ENCODE measurements at regions not wholly inside any gene's neighbourhood (a gene's known extent, or its start where the extent isn't known, plus 50 kb on each side); places are given as distances from the start of the nearest gene placed in this dataset.

GRCh38 chr3:34238407-34238806 lies 440.0 kb downstream of the PDCD6IP start:
- no peaks in the 10 kb centered on the region for H3K4me1 ChIP-seq (ENCODE audit: control insufficient read depth, insufficient read depth, low read length, unreplicated experiment)
- H2AFZ ChIP-seq (ENCODE audit: low read length, unreplicated experiment): peak overlapping the region; percentile 45
- no peak overlapping the region for H3K27ac ChIP-seq (ENCODE audit: low read depth, low read length)
- no peaks in the 10 kb centered on the region for H3K36me3 ChIP-seq (ENCODE audit: insufficient read depth, low read length)
- H3K4me3 ChIP-seq (ENCODE audit: low read depth, low read length): peak overlapping the region; percentile 56; the same call in 1 of the 2 replicates
- H3K27me3 ChIP-seq (ENCODE audit: insufficient read depth, low read length): no peaks in the 10 kb centered on the region
- no peaks in the 10 kb centered on the region for H3K79me2 ChIP-seq (ENCODE audit: control insufficient read depth, insufficient read depth, low read length, unreplicated experiment)

GRCh38 chr3:34239287-34239686 lies 440.9 kb downstream of the PDCD6IP start:
- H3K4me3 ChIP-seq (ENCODE audit: low read depth, low read length): no peak overlapping the region
- no peak overlapping the region for H2AFZ ChIP-seq (ENCODE audit: low read length, unreplicated experiment)
- H3K36me3 ChIP-seq (ENCODE audit: insufficient read depth, low read length): no peaks in the 10 kb centered on the region
- H3K79me2 ChIP-seq (ENCODE audit: control insufficient read depth, insufficient read depth, low read length, unreplicated experiment): no peaks in the 10 kb centered on the region
- H3K4me1 ChIP-seq (ENCODE audit: control insufficient read depth, insufficient read depth, low read length, unreplicated experiment): no peaks in the 10 kb centered on the region
- H3K27me3 ChIP-seq (ENCODE audit: insufficient read depth, low read length): no peaks in the 10 kb centered on the region
- H3K27ac ChIP-seq (ENCODE audit: low read depth, low read length): no peak overlapping the region

- Histone ChIP-seq H2AFZ (ENCODE audit: low read length, unreplicated experiment) (no peak overlapping the region), H3K79me2 (ENCODE audit: control insufficient read depth, insufficient read depth, low read length, unreplicated experiment) (no peaks in the 10 kb centered on the region), H3K4me1 (ENCODE audit: control insufficient read depth, insufficient read depth, low read length, unreplicated experiment) (no peaks in the 10 kb centered on the region), H3K4me3 (ENCODE audit: low read depth, low read length) (no peak overlapping the region), H3K36me3 (ENCODE audit: insufficient read depth, low read length) (no peaks in the 10 kb centered on the region), H3K27ac (ENCODE audit: low read depth, low read length) (no peak overlapping the region), H3K27me3 (ENCODE audit: insufficient read depth, low read length) (no peaks in the 10 kb centered on the region)
Measured at GRCh38 chr3:34239875-34240274, 441.4 kb downstream of the PDCD6IP start.

GRCh38 chr3:34247401-34247800 lies 449.0 kb downstream of the PDCD6IP start:
- no peaks in the 10 kb centered on the region for H3K27me3 ChIP-seq (ENCODE audit: insufficient read depth, low read length)
- H2AFZ ChIP-seq (ENCODE audit: low read length, unreplicated experiment): no peak overlapping the region
- H3K79me2 ChIP-seq (ENCODE audit: control insufficient read depth, insufficient read depth, low read length, unreplicated experiment): no peaks in the 10 kb centered on the region
- no peaks in the 10 kb centered on the region for H3K36me3 ChIP-seq (ENCODE audit: insufficient read depth, low read length)
- no peak overlapping the region for H3K4me3 ChIP-seq (ENCODE audit: low read depth, low read length)
- H3K4me1 ChIP-seq (ENCODE audit: control insufficient read depth, insufficient read depth, low read length, unreplicated experiment): no peaks in the 10 kb centered on the region
- no peak overlapping the region for H3K27ac ChIP-seq (ENCODE audit: low read depth, low read length)

DNA sequence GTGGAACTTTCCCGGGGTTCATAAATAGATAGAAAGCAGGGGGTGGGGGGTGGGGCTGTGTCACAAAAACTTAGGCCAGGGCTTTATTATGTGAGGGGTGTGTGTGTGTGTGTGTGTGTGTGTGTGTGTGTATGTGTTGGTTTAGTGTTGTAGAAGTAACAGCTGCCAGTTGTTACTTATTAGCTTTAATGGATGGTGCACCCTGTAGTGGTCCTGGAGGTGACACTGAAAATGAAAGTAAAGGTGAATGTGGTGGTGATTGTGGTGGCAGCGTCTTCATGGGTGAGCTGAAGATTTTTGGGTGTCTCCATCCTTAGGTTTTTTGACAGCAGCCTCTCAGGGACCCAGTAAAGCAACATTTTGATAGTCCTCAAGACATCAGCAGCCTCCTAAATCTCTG lies 449.9 kb downstream of the PDCD6IP start:
- Histone ChIP-seq H2AFZ (ENCODE audit: low read length, unreplicated experiment) (no peak overlapping the region), H3K27me3 (ENCODE audit: insufficient read depth, low read length) (no peaks in the 10 kb centered on the region), H3K27ac (ENCODE audit: low read depth, low read length) (no peak overlapping the region), H3K79me2 (ENCODE audit: control insufficient read depth, insufficient read depth, low read length, unreplicated experiment) (no peaks in the 10 kb centered on the region), H3K36me3 (ENCODE audit: insufficient read depth, low read length) (no peaks in the 10 kb centered on the region), H3K4me3 (ENCODE audit: low read depth, low read length) (no peak overlapping the region), H3K4me1 (ENCODE audit: control insufficient read depth, insufficient read depth, low read length, unreplicated experiment) (no peaks in the 10 kb centered on the region)

GRCh38 chr3:34254285-34254684 lies 455.9 kb downstream of the PDCD6IP start:
- Histone ChIP-seq H2AFZ (ENCODE audit: low read length, unreplicated experiment) (no peak overlapping the region), H3K79me2 (ENCODE audit: control insufficient read depth, insufficient read depth, low read length, unreplicated experiment) (no peaks in the 10 kb centered on the region), H3K27me3 (ENCODE audit: insufficient read depth, low read length) (peaks cover 19% of the 10 kb centered on the region), H3K36me3 (ENCODE audit: insufficient read depth, low read length) (no peaks in the 10 kb centered on the region), H3K4me1 (ENCODE audit: control insufficient read depth, insufficient read depth, low read length, unreplicated experiment) (no peaks in the 10 kb centered on the region), H3K27ac (ENCODE audit: low read depth, low read length) (no peak overlapping the region), H3K4me3 (ENCODE audit: low read depth, low read length) (no peak overlapping the region)

DNA sequence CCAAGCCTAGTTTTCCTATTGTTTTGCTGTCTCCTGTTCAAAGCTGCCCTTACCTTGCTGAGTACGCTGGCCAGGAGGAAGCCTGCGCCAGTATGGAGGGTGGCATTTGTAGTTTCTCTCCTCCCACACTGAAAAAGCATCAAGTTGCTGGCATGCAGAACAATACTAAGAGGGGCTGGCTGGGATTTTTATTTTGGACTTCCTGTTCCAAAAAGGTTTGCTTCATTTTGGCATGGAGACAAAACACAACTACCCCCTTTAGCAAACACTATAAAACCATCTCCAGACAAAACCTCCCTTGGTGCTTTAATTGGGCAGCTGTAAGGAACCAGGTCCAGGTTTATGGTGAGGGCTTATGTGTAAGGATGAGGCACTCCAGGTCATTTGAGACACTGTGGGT lies 457.6 kb downstream of the PDCD6IP start:
- H2AFZ ChIP-seq (ENCODE audit: low read length, unreplicated experiment): no peak overlapping the region

DNA sequence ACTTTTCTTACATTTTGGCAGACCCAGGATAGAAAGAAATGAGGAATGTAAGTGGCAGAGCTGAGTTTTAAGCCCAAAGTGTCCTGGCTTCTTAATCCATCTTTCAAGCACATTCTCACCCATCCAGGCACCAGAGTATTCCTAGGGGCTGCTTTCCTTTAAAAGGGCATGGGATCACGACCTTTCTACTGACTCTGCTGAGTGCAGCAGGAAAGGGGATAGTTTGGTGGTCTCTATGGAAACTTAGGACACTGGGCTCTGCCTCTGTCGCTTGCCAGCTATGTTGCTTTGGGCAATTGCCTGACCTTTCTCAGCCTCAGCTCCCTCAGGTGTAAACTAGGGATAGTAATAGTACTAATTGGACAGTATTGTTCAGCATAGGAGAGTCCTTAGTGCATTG lies 458.4 kb downstream of the PDCD6IP start:
- Histone ChIP-seq H3K4me3 (ENCODE audit: low read depth, low read length) (no peak overlapping the region), H3K79me2 (ENCODE audit: control insufficient read depth, insufficient read depth, low read length, unreplicated experiment) (no peaks in the 10 kb centered on the region), H3K4me1 (ENCODE audit: control insufficient read depth, insufficient read depth, low read length, unreplicated experiment) (peaks cover 7% of the 10 kb centered on the region), H3K27ac (ENCODE audit: low read depth, low read length) (no peak overlapping the region), H2AFZ (ENCODE audit: low read length, unreplicated experiment) (no peak overlapping the region), H3K36me3 (ENCODE audit: insufficient read depth, low read length) (no peaks in the 10 kb centered on the region), H3K27me3 (ENCODE audit: insufficient read depth, low read length) (peaks cover 19% of the 10 kb centered on the region)

More for the DNA sequence above, 457.6 kb downstream of the PDCD6IP start:
- H3K36me3 ChIP-seq (ENCODE audit: insufficient read depth, low read length): no peaks in the 10 kb centered on the region
- H3K4me1 ChIP-seq (ENCODE audit: control insufficient read depth, insufficient read depth, low read length, unreplicated experiment): peaks cover 3% of the 10 kb centered on the region
- H3K27ac ChIP-seq (ENCODE audit: low read depth, low read length): no peak overlapping the region
- no peak overlapping the region for H3K4me3 ChIP-seq (ENCODE audit: low read depth, low read length)
- H3K79me2 ChIP-seq (ENCODE audit: control insufficient read depth, insufficient read depth, low read length, unreplicated experiment): no peaks in the 10 kb centered on the region
- H3K27me3 ChIP-seq (ENCODE audit: insufficient read depth, low read length): peaks cover 19% of the 10 kb centered on the region

DNA sequence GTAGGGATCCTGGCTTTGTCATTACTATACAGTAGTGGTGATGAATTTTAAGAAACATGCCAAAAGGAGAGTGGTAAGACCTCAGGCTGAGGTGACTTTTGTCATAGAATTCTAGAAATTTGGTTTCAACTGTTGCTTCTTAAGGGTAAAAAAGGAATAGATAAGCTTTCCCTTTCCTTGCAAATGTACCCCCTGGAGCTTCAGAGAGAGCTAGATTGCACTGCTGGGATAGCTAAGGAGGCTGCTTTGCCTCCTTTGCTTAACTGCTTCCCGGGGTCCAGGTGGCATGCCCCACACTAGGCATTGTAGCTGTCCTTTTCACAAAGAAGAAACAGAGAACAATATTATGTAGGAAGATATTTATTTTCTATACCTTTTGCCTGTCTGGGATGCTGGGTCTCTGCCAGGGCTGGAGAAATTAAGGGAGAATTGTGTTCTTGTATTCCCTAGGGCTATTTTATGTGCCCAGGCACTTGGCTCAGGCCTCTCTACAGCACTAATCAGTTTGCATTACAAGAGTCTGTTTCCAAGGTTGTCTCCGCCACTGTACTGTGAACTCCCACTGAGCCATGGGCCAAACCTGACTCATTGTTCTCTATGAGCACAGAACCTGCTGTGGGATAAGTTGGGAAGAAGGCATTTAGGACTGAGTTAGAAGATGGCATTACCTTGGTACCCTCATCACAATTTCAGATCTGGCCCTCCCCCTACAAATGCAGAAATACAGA lies 460.0 kb downstream of the PDCD6IP start:
- Histone ChIP-seq H3K79me2 (ENCODE audit: control insufficient read depth, insufficient read depth, low read length, unreplicated experiment) (no peaks in the 10 kb centered on the region), H3K4me1 (ENCODE audit: control insufficient read depth, insufficient read depth, low read length, unreplicated experiment) (peaks cover 7% of the 10 kb centered on the region), H3K27ac (ENCODE audit: low read depth, low read length) (no peak overlapping the region), H2AFZ (ENCODE audit: low read length, unreplicated experiment) (no peak overlapping the region), H3K36me3 (ENCODE audit: insufficient read depth, low read length) (no peaks in the 10 kb centered on the region), H3K4me3 (ENCODE audit: low read depth, low read length) (no peak overlapping the region), H3K27me3 (ENCODE audit: insufficient read depth, low read length) (peaks cover 19% of the 10 kb centered on the region)

GRCh38 chr3:34260271-34261000 lies 462.0 kb downstream of the PDCD6IP start:
- Histone ChIP-seq H3K27ac (ENCODE audit: low read depth, low read length) (no peak overlapping the region), H3K4me3 (ENCODE audit: low read depth, low read length) (no peak overlapping the region), H3K36me3 (ENCODE audit: insufficient read depth, low read length) (no peaks in the 10 kb centered on the region), H3K27me3 (ENCODE audit: insufficient read depth, low read length) (peaks cover 13% of the 10 kb centered on the region), H3K4me1 (ENCODE audit: control insufficient read depth, insufficient read depth, low read length, unreplicated experiment) (peaks cover 7% of the 10 kb centered on the region), H2AFZ (ENCODE audit: low read length, unreplicated experiment) (peak overlapping the region; percentile 54), H3K79me2 (ENCODE audit: control insufficient read depth, insufficient read depth, low read length, unreplicated experiment) (no peaks in the 10 kb centered on the region)

DNA sequence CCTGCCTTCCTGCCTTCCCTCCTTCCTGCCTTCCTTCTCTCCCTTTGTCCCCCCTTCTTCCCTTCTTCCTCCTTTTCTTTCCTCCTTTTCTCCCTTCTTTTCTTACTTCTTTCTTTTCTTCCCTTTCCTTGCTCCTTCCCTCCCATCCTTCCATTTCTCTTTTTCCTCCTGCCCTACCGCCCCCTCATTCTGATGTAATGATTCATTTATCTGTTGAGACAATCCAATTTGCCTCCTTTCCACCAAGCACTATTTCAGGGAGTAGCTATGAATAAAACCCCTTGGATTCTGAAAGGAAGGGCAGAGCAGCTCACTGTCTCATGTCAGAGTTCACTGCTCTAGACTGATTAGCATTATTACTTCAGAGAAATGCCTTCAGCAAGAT lies 462.6 kb downstream of the PDCD6IP start:
- peaks cover 7% of the 10 kb centered on the region for H3K4me1 ChIP-seq (ENCODE audit: control insufficient read depth, insufficient read depth, low read length, unreplicated experiment)

More for the DNA sequence above, 462.6 kb downstream of the PDCD6IP start:
- peak overlapping the region; percentile 54 for H2AFZ ChIP-seq (ENCODE audit: low read length, unreplicated experiment)
- no peak overlapping the region for H3K27ac ChIP-seq (ENCODE audit: low read depth, low read length)
- no peaks in the 10 kb centered on the region for H3K36me3 ChIP-seq (ENCODE audit: insufficient read depth, low read length)
- peaks cover 16% of the 10 kb centered on the region; the same call in 1 of the 2 replicates for H3K27me3 ChIP-seq (ENCODE audit: insufficient read depth, low read length)
- H3K4me3 ChIP-seq (ENCODE audit: low read depth, low read length): no peak overlapping the region
- no peaks in the 10 kb centered on the region for H3K79me2 ChIP-seq (ENCODE audit: control insufficient read depth, insufficient read depth, low read length, unreplicated experiment)
